ENCODE measurements at regions not wholly inside any gene's neighbourhood (a gene's known extent, or its start where the extent isn't known, plus 50 kb on each side); places are given as distances from the start of the nearest gene placed in this dataset.
"Not testable (repeated sequence)": the region's sequence is repeated elsewhere in the genome, so short reads cannot be mapped to it uniquely, and the experiment has no call there.

DNA sequence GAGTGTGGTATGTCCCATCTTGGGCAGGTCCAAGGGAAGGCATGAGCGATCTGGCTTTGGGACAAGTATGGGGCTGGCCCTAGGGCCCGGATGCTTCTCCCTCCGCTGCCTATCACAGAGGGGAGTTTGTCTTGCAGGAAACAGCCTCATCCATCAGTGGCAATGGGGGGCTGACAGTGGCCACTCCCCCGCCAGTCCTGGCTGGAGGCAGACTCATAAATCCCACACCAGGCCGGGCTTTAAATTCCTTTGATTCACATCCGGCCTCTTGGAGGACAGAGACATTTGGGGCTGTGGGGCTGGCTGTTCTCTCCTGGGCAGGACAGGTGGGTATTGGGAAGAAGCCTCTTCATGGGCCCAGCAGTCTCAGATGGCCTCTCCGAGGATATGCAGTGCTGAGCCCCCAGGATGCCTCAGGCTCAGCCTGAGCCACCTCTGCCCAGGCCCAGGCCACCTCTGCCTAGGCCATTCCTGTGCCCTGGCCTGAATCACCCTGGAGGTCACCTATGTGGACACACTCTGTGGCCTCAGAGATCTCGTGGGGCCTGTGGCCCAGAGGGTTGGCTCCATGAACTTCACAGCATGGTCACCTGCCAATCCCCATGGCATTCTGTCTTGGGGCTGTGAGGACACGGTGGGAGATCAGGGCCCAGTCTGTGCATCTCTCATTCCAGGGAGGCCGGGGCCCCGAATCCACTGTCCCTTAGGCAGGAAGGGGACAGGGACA is 84.2 kb upstream of the GOLGA6L4 start:
- DNase-seq (ENCODE audit: low read depth, low spot score): no peak
- Histone ChIP-seq H3K27ac (no peak overlapping the region), H3K9me3 (ENCODE audit: low read depth, low read length) (no peaks in the 10 kb centered on the region), H3K4me3 (no peak overlapping the region), H3K36me3 (ENCODE audit: insufficient read depth, low read length) (no peaks in the 10 kb centered on the region), H3K9ac (ENCODE audit: insufficient read length) (no peak overlapping the region)
- TF ChIP-seq EZH2 (IDR thresholded peaks at IDR 0.05): no peak
- TF ChIP-seq POLR2AphosphoS5 (IDR thresholded peaks at IDR 0.05; ENCODE audit: borderline replicate concordance, low read depth, low read length): no peak
- no peak for TF ChIP-seq FOXP2 (optimal IDR thresholded peaks at IDR 0.05; ENCODE audit: control extremely low read depth, extremely low read length, insufficient read depth)

DNA sequence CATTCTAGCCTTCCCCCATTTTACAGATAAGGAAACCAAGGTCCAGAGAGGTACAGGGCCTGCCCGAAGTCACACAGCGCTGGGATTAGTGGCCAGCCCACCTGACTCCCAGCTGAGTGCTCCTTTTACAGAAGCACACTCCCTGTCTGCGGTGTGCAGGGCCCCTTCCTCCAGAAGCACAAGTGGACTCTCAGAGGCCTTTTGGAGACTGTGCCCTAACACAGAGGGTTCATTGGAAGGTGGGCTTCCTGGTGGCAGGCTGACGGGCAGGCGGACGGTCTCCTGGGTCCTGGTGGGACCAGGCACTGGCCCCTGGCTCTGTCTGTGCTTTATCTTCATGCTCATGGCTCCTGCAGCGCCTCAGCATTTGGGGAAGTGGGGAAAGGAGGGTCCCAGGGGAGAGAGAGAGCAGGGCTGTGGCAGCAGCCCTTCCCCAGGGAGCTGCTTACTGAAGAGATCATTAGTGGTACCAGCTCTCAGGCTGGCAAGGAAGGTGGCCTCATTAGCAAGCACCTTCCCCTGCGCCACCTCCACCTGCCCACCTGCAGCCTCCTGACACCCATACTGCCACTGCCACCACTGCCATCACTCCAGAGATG is 83.1 kb upstream of the GOLGA6L4 start:
- not testable (repeated sequence) for H3K27ac ChIP-seq; H3K9me3 ChIP-seq (ENCODE audit: low read depth, low read length); DNase-seq (ENCODE audit: low read depth, low spot score); H3K36me3 ChIP-seq (ENCODE audit: insufficient read depth, low read length); H3K4me3 ChIP-seq; H3K9ac ChIP-seq (ENCODE audit: insufficient read length)

- not testable (repeated sequence) for H3K36me3 ChIP-seq (ENCODE audit: insufficient read depth, low read length); H3K9me3 ChIP-seq (ENCODE audit: low read depth, low read length); DNase-seq (ENCODE audit: low read depth, low spot score); H3K4me3 ChIP-seq; H3K9ac ChIP-seq (ENCODE audit: insufficient read length); H3K27ac ChIP-seq
These were observed 81.9 kb upstream of the GOLGA6L4 start for GRCh38 chr15:84153655-84154140.

DNA sequence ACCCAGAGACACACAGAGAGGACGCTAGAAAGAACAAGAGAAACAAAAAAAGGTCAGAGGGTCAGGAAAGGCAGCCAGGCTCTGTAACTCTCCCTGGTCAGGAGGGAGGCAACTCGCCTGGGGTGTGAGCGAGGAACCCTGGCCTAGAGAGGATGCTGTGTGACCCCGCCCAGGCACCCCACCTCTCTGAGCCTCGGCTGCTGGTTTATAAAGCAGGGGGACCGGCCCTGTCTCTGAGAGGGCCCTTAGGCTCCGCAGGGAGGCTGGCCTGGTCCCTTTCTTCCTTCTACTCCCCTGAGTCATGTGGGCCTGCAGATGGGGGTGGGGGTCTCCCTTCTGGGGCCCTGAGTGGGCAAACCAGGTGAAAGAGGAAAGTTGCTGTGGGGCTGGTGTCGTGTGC is 81.3 kb upstream of the GOLGA6L4 start:
- not testable (repeated sequence) for H3K36me3 ChIP-seq (ENCODE audit: insufficient read depth, low read length); H3K9ac ChIP-seq (ENCODE audit: insufficient read length); H3K4me3 ChIP-seq; DNase-seq (ENCODE audit: low read depth, low spot score); H3K27ac ChIP-seq; H3K9me3 ChIP-seq (ENCODE audit: low read depth, low read length)

DNA sequence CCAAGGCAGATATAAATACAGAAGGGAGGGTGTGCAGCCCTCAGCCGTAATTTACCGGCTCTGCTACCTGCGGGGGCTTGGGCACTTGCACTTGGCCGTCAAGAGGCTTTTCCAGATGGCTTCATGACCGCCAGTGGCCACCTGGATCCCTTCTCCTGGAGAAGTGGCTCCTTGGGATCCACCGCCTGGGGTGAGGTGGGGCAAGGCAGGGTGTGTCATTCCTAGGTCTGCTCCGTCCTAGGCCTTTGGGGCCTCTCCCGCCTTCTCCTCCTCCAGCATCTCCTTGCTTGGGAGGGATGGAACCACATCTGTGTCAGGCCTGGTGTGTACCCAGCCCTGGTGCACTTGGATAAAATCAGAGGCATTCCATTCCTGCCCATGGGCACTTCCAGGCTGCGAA is 80.8 kb upstream of the GOLGA6L4 start:
- not testable (repeated sequence) for DNase-seq (ENCODE audit: low read depth, low spot score); H3K36me3 ChIP-seq (ENCODE audit: insufficient read depth, low read length); H3K27ac ChIP-seq; H3K9me3 ChIP-seq (ENCODE audit: low read depth, low read length); H3K4me3 ChIP-seq; H3K9ac ChIP-seq (ENCODE audit: insufficient read length)

- not testable (repeated sequence) for H3K9me3 ChIP-seq (ENCODE audit: low read depth, low read length); DNase-seq (ENCODE audit: low read depth, low spot score); H3K36me3 ChIP-seq (ENCODE audit: insufficient read depth, low read length); H3K4me3 ChIP-seq; H3K9ac ChIP-seq (ENCODE audit: insufficient read length); H3K27ac ChIP-seq
These were observed 79.6 kb upstream of the GOLGA6L4 start for GRCh38 chr15:84155792-84156587.

- not testable (repeated sequence) for H3K9me3 ChIP-seq (ENCODE audit: low read depth, low read length); H3K27ac ChIP-seq; DNase-seq (ENCODE audit: low read depth, low spot score); H3K4me3 ChIP-seq; H3K36me3 ChIP-seq (ENCODE audit: insufficient read depth, low read length); H3K9ac ChIP-seq (ENCODE audit: insufficient read length)
These were observed 79.1 kb upstream of the GOLGA6L4 start for GRCh38 chr15:84156588-84156840.

- H3K27ac ChIP-seq; H3K9me3 ChIP-seq (ENCODE audit: low read depth, low read length); H3K9ac ChIP-seq (ENCODE audit: insufficient read length); DNase-seq (ENCODE audit: low read depth, low spot score); H3K4me3 ChIP-seq; H3K36me3 ChIP-seq (ENCODE audit: insufficient read depth, low read length): not testable (repeated sequence)
These were observed 78.4 kb upstream of the GOLGA6L4 start for GRCh38 chr15:84157056-84157632.

DNA sequence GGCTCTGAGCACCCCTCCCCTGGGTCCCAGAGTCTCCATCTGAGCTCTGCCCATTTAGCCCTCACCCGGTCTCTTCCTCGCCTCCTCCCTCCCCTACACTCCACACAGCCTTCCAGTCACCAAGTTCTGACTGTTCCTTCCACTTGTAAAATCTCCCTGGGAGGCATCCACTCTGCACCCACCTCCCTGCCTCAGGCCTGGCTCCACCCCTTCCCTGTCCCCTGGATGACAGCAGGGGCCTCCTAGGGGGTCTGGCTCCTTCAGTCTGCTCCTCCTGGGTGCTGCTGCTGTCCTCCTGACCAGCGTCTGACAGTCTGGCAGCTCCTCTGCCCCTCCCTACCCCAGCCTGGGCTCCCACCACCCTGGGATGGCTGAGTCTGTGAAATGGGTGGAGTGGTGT is 77.7 kb upstream of the GOLGA6L4 start:
- H3K4me3 ChIP-seq; H3K9ac ChIP-seq (ENCODE audit: insufficient read length); H3K9me3 ChIP-seq (ENCODE audit: low read depth, low read length); DNase-seq (ENCODE audit: low read depth, low spot score); H3K27ac ChIP-seq; H3K36me3 ChIP-seq (ENCODE audit: insufficient read depth, low read length): not testable (repeated sequence)

- H3K9me3 ChIP-seq (ENCODE audit: low read depth, low read length); H3K27ac ChIP-seq; DNase-seq (ENCODE audit: low read depth, low spot score); H3K4me3 ChIP-seq; H3K36me3 ChIP-seq (ENCODE audit: insufficient read depth, low read length); H3K9ac ChIP-seq (ENCODE audit: insufficient read length): not testable (repeated sequence)
These were observed 76.0 kb upstream of the GOLGA6L4 start for GRCh38 chr15:84159346-84160269.

GRCh38 chr15:84164423-84165292 is 70.9 kb upstream of the GOLGA6L4 start:
- H3K36me3 ChIP-seq (ENCODE audit: insufficient read depth, low read length); H3K27ac ChIP-seq; H3K9me3 ChIP-seq (ENCODE audit: low read depth, low read length); DNase-seq (ENCODE audit: low read depth, low spot score); H3K4me3 ChIP-seq; H3K9ac ChIP-seq (ENCODE audit: insufficient read length): not testable (repeated sequence)

GRCh38 chr15:84170029-84170428 is 65.5 kb upstream of the GOLGA6L4 start:
- H3K27ac ChIP-seq; H3K4me3 ChIP-seq; H3K9me3 ChIP-seq (ENCODE audit: low read depth, low read length); DNase-seq (ENCODE audit: low read depth, low spot score); H3K9ac ChIP-seq (ENCODE audit: insufficient read length); H3K36me3 ChIP-seq (ENCODE audit: insufficient read depth, low read length): not testable (repeated sequence)
